Progenitor cell of endocrine pancreas (in vitro differentiated cells): ENCODE measurements at regions not wholly inside any gene's neighbourhood (a gene's known extent, or its start where the extent isn't known, plus 50 kb on each side); places are given as distances from the start of the nearest gene placed in this dataset.
"Not testable (repeated sequence)": the region's sequence is repeated elsewhere in the genome, so short reads cannot be mapped to it uniquely, and the experiment has no call there.

Source experiments
- DNase-seq: peaks from one replicate; pipeline ENCODE4 v3.0.0; 2021; ENCODE audit warnings: low spot score; ENCODE audit not compliant: unreplicated experiment
- H3K27ac Mint-ChIP-seq: 2 replicates; pipeline ENCODE4 v1.8.0; 2021; ENCODE audit warnings: mild to moderate bottlenecking, moderate library complexity, mixed read lengths
- H3K27me3 Mint-ChIP-seq: 2 replicates; pipeline ENCODE4 v1.8.0; 2021; ENCODE audit warnings: mixed read lengths
- H3K36me3 Mint-ChIP-seq: 2 replicates; pipeline ENCODE4 v1.8.0; 2022; ENCODE audit warnings: mixed read lengths; ENCODE audit not compliant: insufficient read depth
- H3K4me1 Mint-ChIP-seq: 2 replicates; pipeline ENCODE4 v1.8.0; 2021; ENCODE audit warnings: low read depth, mixed read lengths
- H3K4me3 Mint-ChIP-seq: 2 replicates; pipeline ENCODE4 v1.8.0; 2021; ENCODE audit warnings: low read depth, mild to moderate bottlenecking, moderate library complexity, mixed read lengths
- H3K9me3 Mint-ChIP-seq: 2 replicates; pipeline ENCODE4 v1.8.0; 2021; ENCODE audit warnings: low read depth, mixed read lengths
- CTCF ChIP-seq: fragments of 200-600 bp; sonication (generic); IDR thresholded peaks from one replicate; pipeline ENCODE4 v1.5.0; 2021; ENCODE audit warnings: antibody characterized with exemption, mild to moderate bottlenecking; ENCODE audit not compliant: unreplicated experiment

GRCh38 chr17:22515599-22515998, 823.3 kb downstream of the KCNJ18 start:
- TF ChIP-seq CTCF = no peak
- H3K9me3 Mint-ChIP-seq = peaks cover 32% of the 10 kb centered on the region
- no peak overlapping the region for H3K4me3 Mint-ChIP-seq
- peaks cover 2% of the 10 kb centered on the region for H3K36me3 Mint-ChIP-seq
- DNase-seq = no peak
- H3K27me3 Mint-ChIP-seq = no peaks in the 10 kb centered on the region
- no peaks in the 10 kb centered on the region for H3K4me1 Mint-ChIP-seq
- no peak overlapping the region for H3K27ac Mint-ChIP-seq

- DNase-seq = no peak
- H3K4me1 Mint-ChIP-seq = no peaks in the 10 kb centered on the region
- H3K27me3 Mint-ChIP-seq = no peaks in the 10 kb centered on the region
- H3K36me3 Mint-ChIP-seq = peaks cover 2% of the 10 kb centered on the region
- TF ChIP-seq CTCF = no peak
- no peak overlapping the region for H3K4me3 Mint-ChIP-seq
- H3K9me3 Mint-ChIP-seq = peaks cover 27% of the 10 kb centered on the region
- H3K27ac Mint-ChIP-seq = no peak overlapping the region
Measured at GRCh38 chr17:22516861-22517636, 824.7 kb downstream of the KCNJ18 start.

GRCh38 chr17:22517716-22518115, 825.4 kb downstream of the KCNJ18 start:
- H3K27me3 Mint-ChIP-seq = no peaks in the 10 kb centered on the region
- no peak for TF ChIP-seq CTCF
- peaks cover 27% of the 10 kb centered on the region for H3K9me3 Mint-ChIP-seq
- H3K4me1 Mint-ChIP-seq = no peaks in the 10 kb centered on the region
- no peak overlapping the region for H3K4me3 Mint-ChIP-seq
- DNase-seq = no peak
- no peak overlapping the region for H3K27ac Mint-ChIP-seq
- peaks cover 2% of the 10 kb centered on the region for H3K36me3 Mint-ChIP-seq

- H3K36me3 Mint-ChIP-seq = peaks cover 2% of the 10 kb centered on the region
- no peak overlapping the region for H3K27ac Mint-ChIP-seq
- H3K4me1 Mint-ChIP-seq = no peaks in the 10 kb centered on the region
- TF ChIP-seq CTCF = no peak
- peaks cover 27% of the 10 kb centered on the region for H3K9me3 Mint-ChIP-seq
- DNase-seq = no peak
- no peak overlapping the region for H3K4me3 Mint-ChIP-seq
- H3K27me3 Mint-ChIP-seq = no peaks in the 10 kb centered on the region
Measured at GRCh38 chr17:22518185-22518584, 825.9 kb downstream of the KCNJ18 start.

GRCh38 chr17:22548873-22549272, 856.5 kb downstream of the KCNJ18 start:
- DNase-seq, H3K4me3 Mint-ChIP-seq, H3K27ac Mint-ChIP-seq, H3K36me3 Mint-ChIP-seq, H3K27me3 Mint-ChIP-seq, H3K4me1 Mint-ChIP-seq: not testable (repeated sequence)
- H3K9me3 Mint-ChIP-seq = peaks cover 16% of the 10 kb centered on the region

- H3K4me3 Mint-ChIP-seq, H3K27me3 Mint-ChIP-seq, H3K36me3 Mint-ChIP-seq, H3K27ac Mint-ChIP-seq, DNase-seq, H3K4me1 Mint-ChIP-seq: not testable (repeated sequence)
- peaks cover 24% of the 10 kb centered on the region for H3K9me3 Mint-ChIP-seq
Measured at GRCh38 chr17:22551695-22552415, 859.5 kb downstream of the KCNJ18 start.
